Skeletal muscle cell (primary cell): ENCODE measurements at regions not wholly inside any gene's neighbourhood (a gene's known extent, or its start where the extent isn't known, plus 50 kb on each side); places are given as distances from the start of the nearest gene placed in this dataset.
A peak's percentile ranks its signal among the peaks of the same experiment; 100 is the strongest.

ENCODE experiments used
- DNase-seq: peaks from one replicate; pipeline ENCODE4 v3.0.0-alpha.2; 2010; ENCODE audit warnings: low read depth
- H3K4me3 ChIP-seq: 2 replicates; pipeline ENCODE4 v1.5.1; 2011; ENCODE audit warnings: low read depth, mild to moderate bottlenecking, control low read depth, low read length, moderate library complexity

GRCh38 chr11:121241343-121242211 lies 51.0 kb upstream of the SC5D start:
- peak; percentile 65 for DNase-seq
- no peak overlapping the region for H3K4me3 ChIP-seq
